Uterus (tissue), 3 donors: ENCODE measurements at regions not wholly inside any gene's neighbourhood (a gene's known extent, or its start where the extent isn't known, plus 50 kb on each side); places are given as distances from the start of the nearest gene placed in this dataset.

Source experiments
- DNase-seq, 2 donors: peaks; one replicate each; pipeline ENCODE4 v3.0.0-alpha.2; 2019 to 2020
- H3K27ac ChIP-seq, 2 donors: fragments of 200-600 bp; sonication (generic); 1 replicate in 1 of 2; 2 replicates in 1 of 2; pipeline ENCODE4 v1.5.1; 2016 to 2018
- H3K27me3 ChIP-seq, 2 donors: fragments of 200-600 bp; sonication (generic); one replicate each; pipeline ENCODE4 v1.5.1; 2018 to 2019; ENCODE audit warnings: control low read depth in 1 of 2
- H3K36me3 ChIP-seq, 2 donors: fragments of 200-600 bp; sonication (generic); one replicate each; pipeline ENCODE4 v1.5.1; 2019; ENCODE audit warnings: control low read depth in 1 of 2
- H3K4me1 ChIP-seq, 2 donors: fragments of 200-600 bp; sonication (generic); one replicate each; pipeline ENCODE4 v1.5.1; 2018 to 2019; ENCODE audit warnings: control low read depth in 1 of 2
- H3K4me3 ChIP-seq, 2 donors: fragments of 200-600 bp; sonication (generic); 1 replicate in 1 of 2; 2 replicates in 1 of 2; pipeline ENCODE4 v1.5.1; 2018 to 2019; ENCODE audit warnings: mild to moderate bottlenecking in 1 of 2
- H3K9me3 ChIP-seq, 2 donors: fragments of 200-600 bp; sonication (generic); one replicate each; pipeline ENCODE4 v1.5.1; 2019; ENCODE audit warnings: control low read depth in 1 of 2
- POLR2A ChIP-seq, 2 donors: fragments of 450-650 bp; IDR thresholded peaks; one replicate each; pipeline ENCODE4 v1.6.1; 2016; ENCODE audit warnings: antibody characterized with exemption in 2 of 2, mild to moderate bottlenecking in 1 of 2, moderate library complexity in 1 of 2
- intact Hi-C: fragments of 100-400 bp; cut with DNase I; formaldehyde crosslinking; loops from one replicate; pipeline ENCODE4 v1.15.1; 2023; ENCODE audit warnings: low total_unique reads
- TF ChIP-seq, protein P1 (sequence below), 4 experiments: fragments of 200-600 bp in 2 of 4; fragments of 450-650 bp in 2 of 4; sonication (generic) in 2 of 4; IDR thresholded peaks; one replicate each; pipeline ENCODE4 v1.5.1; 2016 to 2019; ENCODE audit warnings: antibody characterized with exemption in 4 of 4, mild to moderate bottlenecking in 2 of 4, moderate library complexity in 1 of 4
- donor health status: DM: yes; HTN: yes; CAD: no.

GRCh38 chr5:135131801-135132680 is 98.0 kb upstream of the PITX1 start:
- H3K4me1 ChIP-seq, result no peaks in the 10 kb centered on the region
- H3K9me3 ChIP-seq, result no peaks in the 10 kb centered on the region
- no peak for DNase-seq
- no peaks in the 10 kb centered on the region for H3K27me3 ChIP-seq
- TF ChIP-seq, protein P1, sequence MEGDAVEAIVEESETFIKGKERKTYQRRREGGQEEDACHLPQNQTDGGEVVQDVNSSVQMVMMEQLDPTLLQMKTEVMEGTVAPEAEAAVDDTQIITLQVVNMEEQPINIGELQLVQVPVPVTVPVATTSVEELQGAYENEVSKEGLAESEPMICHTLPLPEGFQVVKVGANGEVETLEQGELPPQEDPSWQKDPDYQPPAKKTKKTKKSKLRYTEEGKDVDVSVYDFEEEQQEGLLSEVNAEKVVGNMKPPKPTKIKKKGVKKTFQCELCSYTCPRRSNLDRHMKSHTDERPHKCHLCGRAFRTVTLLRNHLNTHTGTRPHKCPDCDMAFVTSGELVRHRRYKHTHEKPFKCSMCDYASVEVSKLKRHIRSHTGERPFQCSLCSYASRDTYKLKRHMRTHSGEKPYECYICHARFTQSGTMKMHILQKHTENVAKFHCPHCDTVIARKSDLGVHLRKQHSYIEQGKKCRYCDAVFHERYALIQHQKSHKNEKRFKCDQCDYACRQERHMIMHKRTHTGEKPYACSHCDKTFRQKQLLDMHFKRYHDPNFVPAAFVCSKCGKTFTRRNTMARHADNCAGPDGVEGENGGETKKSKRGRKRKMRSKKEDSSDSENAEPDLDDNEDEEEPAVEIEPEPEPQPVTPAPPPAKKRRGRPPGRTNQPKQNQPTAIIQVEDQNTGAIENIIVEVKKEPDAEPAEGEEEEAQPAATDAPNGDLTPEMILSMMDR (IDR thresholded peaks at IDR 0.05), result no peak
- TF ChIP-seq POLR2A (IDR thresholded peaks at IDR 0.05), result no peak
- H3K27ac ChIP-seq, result no peak overlapping the region
- no peaks in the 10 kb centered on the region for H3K36me3 ChIP-seq
- no peak overlapping the region for H3K4me3 ChIP-seq
- intact Hi-C loops, result no loop called here

GRCh38 chr5:135130261-135131215 is 96.5 kb upstream of the PITX1 start:
- H3K4me1 ChIP-seq, result no peaks in the 10 kb centered on the region
- DNase-seq, result no peak

DNA sequence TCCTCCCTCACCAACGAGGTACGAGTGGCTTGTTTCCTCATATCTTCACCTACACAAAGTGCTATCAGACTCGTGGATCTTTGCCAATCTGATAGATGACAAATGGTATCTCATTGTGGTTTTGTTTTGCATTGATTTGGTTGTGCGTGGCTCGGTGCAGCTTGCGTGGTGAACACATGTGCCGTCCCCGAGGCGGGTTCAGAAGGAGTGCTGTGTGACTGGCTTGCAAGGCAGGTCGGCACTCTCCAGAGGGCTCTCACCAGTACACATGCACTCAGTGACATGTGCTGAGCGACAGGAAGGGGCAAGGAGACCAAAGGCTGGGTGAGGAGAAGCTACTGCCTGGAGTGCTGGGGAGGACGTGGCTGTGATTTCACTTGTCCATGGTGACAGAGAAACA is 95.3 kb upstream of the PITX1 start:
- no peak for DNase-seq
- no peak overlapping the region for H3K4me3 ChIP-seq
- intact Hi-C loops, result no loop called here
- no peak overlapping the region for H3K27ac ChIP-seq
- no peak for TF ChIP-seq POLR2A (IDR thresholded peaks at IDR 0.05)
- TF ChIP-seq, protein P1 (IDR thresholded peaks at IDR 0.05), result no peak
- H3K27me3 ChIP-seq, result no peaks in the 10 kb centered on the region
- no peaks in the 10 kb centered on the region for H3K36me3 ChIP-seq
- no peaks in the 10 kb centered on the region for H3K9me3 ChIP-seq
- no peaks in the 10 kb centered on the region for H3K4me1 ChIP-seq

More at GRCh38 chr5:135130261-135131215, 96.5 kb upstream of the PITX1 start:
- no peak overlapping the region for H3K4me3 ChIP-seq
- no peaks in the 10 kb centered on the region for H3K9me3 ChIP-seq
- no peaks in the 10 kb centered on the region for H3K27me3 ChIP-seq
- intact Hi-C loops, result no loop called here
- no peak overlapping the region for H3K27ac ChIP-seq
- TF ChIP-seq, protein P1 (IDR thresholded peaks at IDR 0.05), result no peak
- no peak for TF ChIP-seq POLR2A (IDR thresholded peaks at IDR 0.05)
- H3K36me3 ChIP-seq, result no peaks in the 10 kb centered on the region

- DNase-seq, result no peak
- Histone ChIP-seq H3K9me3 (no peaks in the 10 kb centered on the region), H3K36me3 (no peaks in the 10 kb centered on the region), H3K27me3 (no peaks in the 10 kb centered on the region), H3K4me3 (no peak overlapping the region), H3K4me1 (no peaks in the 10 kb centered on the region), H3K27ac (no peak overlapping the region)
- no peak for TF ChIP-seq POLR2A (IDR thresholded peaks at IDR 0.05)
- TF ChIP-seq, protein P1 (IDR thresholded peaks at IDR 0.05), result no peak
- intact Hi-C loops, result no loop called here
These were observed 94.3 kb upstream of the PITX1 start for GRCh38 chr5:135128361-135128760.
